Stomach smooth muscle (tissue), 2 donors: ENCODE measurements at regions not wholly inside any gene's neighbourhood (a gene's known extent, or its start where the extent isn't known, plus 50 kb on each side); places are given as distances from the start of the nearest gene placed in this dataset.
"Not testable (repeated sequence)": the region's sequence is repeated elsewhere in the genome, so short reads cannot be mapped to it uniquely, and the experiment has no call there.

Source experiments
- H3K27ac ChIP-seq: one replicate; pipeline ENCODE4 v1.7.0; 2013; ENCODE audit warnings: mild to moderate bottlenecking, low read length, inconsistent platforms
- H3K27me3 ChIP-seq, 2 donors: one replicate each; pipeline ENCODE4 v1.7.0; 2013; ENCODE audit warnings: low read length in 2 of 2; ENCODE audit not compliant: insufficient read depth in 2 of 2, control insufficient read depth in 1 of 2
- H3K36me3 ChIP-seq, 2 donors: one replicate each; pipeline ENCODE4 v1.7.0; 2013; ENCODE audit warnings: low read length in 2 of 2; ENCODE audit not compliant: control insufficient read depth in 2 of 2, insufficient read depth in 2 of 2
- H3K4me1 ChIP-seq: one replicate; pipeline ENCODE4 v1.7.0; 2013; ENCODE audit warnings: low read length; ENCODE audit not compliant: control insufficient read depth, insufficient read depth
- H3K4me3 ChIP-seq, 2 donors: one replicate each; pipeline ENCODE4 v1.7.0; 2013; ENCODE audit warnings: low read length in 2 of 2
- H3K9ac ChIP-seq, 2 donors: one replicate each; pipeline ENCODE4 v1.7.0; 2013; ENCODE audit warnings: low read length in 2 of 2, mild to moderate bottlenecking in 1 of 2
- H3K9me3 ChIP-seq, 2 donors: one replicate each; pipeline ENCODE4 v1.7.0; 2013; ENCODE audit warnings: low read length in 2 of 2; ENCODE audit not compliant: control insufficient read depth in 2 of 2
- donor health status: healthy.
- donor health status: Pancreatic carcinoma.

GRCh38 chr5:156042726-156043125 is 284.2 kb upstream of the SGCD start:
- H3K4me3 ChIP-seq = no peak overlapping the region
- H3K4me1 ChIP-seq = no peaks in the 10 kb centered on the region
- H3K27ac ChIP-seq = no peak overlapping the region
- peaks cover 0 to 4% of the 10 kb centered on the region in 2 donors for H3K9me3 ChIP-seq
- no peaks in the 10 kb centered on the region for H3K27me3 ChIP-seq
- no peaks in the 10 kb centered on the region for H3K36me3 ChIP-seq
- H3K9ac ChIP-seq = no peak overlapping the region

DNA sequence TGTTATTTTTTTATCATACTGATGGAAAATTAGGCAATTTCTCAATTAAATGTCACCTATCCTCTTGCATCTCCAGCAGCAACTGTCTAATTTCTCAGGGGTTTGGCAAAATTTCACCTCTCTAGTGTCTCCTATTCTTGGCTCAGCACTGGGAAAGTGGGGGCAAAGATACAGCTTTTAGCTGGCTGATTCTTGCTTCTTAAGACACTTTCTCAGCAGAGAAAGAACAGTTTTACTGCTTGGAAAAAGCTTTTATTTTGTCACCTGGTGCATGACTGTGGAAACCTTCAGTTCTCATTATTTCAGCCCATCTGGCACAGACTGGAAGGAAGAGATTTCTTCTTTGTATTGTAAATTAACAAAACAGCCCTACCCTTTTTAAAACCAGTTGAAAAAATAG is 283.6 kb upstream of the SGCD start:
- no peak overlapping the region for H3K27ac ChIP-seq
- no peaks in the 10 kb centered on the region for H3K36me3 ChIP-seq
- H3K9me3 ChIP-seq = peaks cover 0 to 4% of the 10 kb centered on the region in 2 donors
- H3K4me1 ChIP-seq = no peaks in the 10 kb centered on the region
- H3K4me3 ChIP-seq = no peak overlapping the region
- no peak overlapping the region for H3K9ac ChIP-seq
- no peaks in the 10 kb centered on the region for H3K27me3 ChIP-seq

GRCh38 chr5:156051972-156052371 is 275.0 kb upstream of the SGCD start:
- Histone ChIP-seq H3K27me3 (no peaks in the 10 kb centered on the region), H3K4me3 (no peak overlapping the region), H3K4me1 (peaks cover 4% of the 10 kb centered on the region), H3K27ac (no peak overlapping the region), H3K9ac (no peak overlapping the region), H3K9me3 (no peaks in the 10 kb centered on the region), H3K36me3 (no peaks in the 10 kb centered on the region)

DNA sequence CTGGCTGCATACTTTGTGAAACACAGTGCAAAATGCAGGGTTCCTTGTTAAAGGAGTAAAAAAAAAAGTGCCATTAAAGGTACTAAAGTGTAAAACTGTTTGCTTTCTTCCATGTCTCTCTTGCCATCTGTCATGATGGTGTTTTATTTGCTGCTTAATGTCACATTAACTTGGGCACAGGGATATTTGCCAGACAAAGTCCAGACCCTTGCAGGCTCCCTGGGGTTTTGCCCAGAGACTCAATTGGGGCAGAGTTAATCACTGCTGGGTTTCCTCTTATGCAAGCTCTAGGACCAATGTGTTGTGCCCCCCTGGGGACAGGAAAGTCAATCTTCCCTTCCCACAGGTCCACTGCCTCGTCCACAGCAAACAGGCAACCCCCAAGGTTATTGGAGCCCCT is 274.3 kb upstream of the SGCD start:
- Histone ChIP-seq H3K9ac (no peak overlapping the region), H3K27me3 (no peaks in the 10 kb centered on the region), H3K4me3 (no peak overlapping the region), H3K4me1 (peaks cover 4% of the 10 kb centered on the region), H3K27ac (no peak overlapping the region), H3K36me3 (no peaks in the 10 kb centered on the region), H3K9me3 (no peaks in the 10 kb centered on the region)

GRCh38 chr5:156053056-156053455 is 273.9 kb upstream of the SGCD start:
- H3K36me3 ChIP-seq = no peaks in the 10 kb centered on the region
- H3K9ac ChIP-seq = no peak overlapping the region
- peaks cover 4% of the 10 kb centered on the region for H3K4me1 ChIP-seq
- H3K27ac ChIP-seq = no peak overlapping the region
- no peaks in the 10 kb centered on the region for H3K27me3 ChIP-seq
- H3K4me3 ChIP-seq = no peak overlapping the region
- no peaks in the 10 kb centered on the region for H3K9me3 ChIP-seq

DNA sequence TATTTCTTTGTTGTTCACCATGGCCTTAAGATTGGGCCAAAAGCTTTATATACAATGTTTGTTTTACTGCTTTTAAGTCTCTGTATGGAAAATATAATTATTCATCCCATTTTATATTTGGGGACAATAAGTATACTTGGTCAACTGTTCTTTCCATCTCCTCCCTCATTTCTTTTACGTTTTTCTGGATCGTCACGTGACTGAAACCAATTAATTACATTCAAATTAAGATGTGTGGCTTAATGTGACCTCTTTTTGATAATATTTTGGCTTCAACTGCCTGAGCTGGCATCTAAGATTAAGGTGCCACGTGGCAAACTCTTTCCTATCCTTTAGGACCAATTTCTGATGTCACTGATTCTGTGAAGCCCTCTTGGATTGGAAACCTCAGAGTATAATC is 250.1 kb upstream of the SGCD start:
- H3K4me3 ChIP-seq = no peak overlapping the region
- H3K9ac ChIP-seq = no peak overlapping the region
- H3K36me3 ChIP-seq = no peaks in the 10 kb centered on the region

GRCh38 chr5:156087577-156088110 is 239.3 kb upstream of the SGCD start:
- H3K4me3 ChIP-seq = no peak overlapping the region
- H3K9me3 ChIP-seq = peaks cover 0 to 4% of the 10 kb centered on the region in 2 donors

More for the DNA sequence above, 250.1 kb upstream of the SGCD start:
- Histone ChIP-seq H3K4me1 (no peaks in the 10 kb centered on the region), H3K27me3 (no peaks in the 10 kb centered on the region), H3K9me3 (peaks cover 3 to 8% of the 10 kb centered on the region in 2 donors), H3K27ac (no peak overlapping the region)

DNA sequence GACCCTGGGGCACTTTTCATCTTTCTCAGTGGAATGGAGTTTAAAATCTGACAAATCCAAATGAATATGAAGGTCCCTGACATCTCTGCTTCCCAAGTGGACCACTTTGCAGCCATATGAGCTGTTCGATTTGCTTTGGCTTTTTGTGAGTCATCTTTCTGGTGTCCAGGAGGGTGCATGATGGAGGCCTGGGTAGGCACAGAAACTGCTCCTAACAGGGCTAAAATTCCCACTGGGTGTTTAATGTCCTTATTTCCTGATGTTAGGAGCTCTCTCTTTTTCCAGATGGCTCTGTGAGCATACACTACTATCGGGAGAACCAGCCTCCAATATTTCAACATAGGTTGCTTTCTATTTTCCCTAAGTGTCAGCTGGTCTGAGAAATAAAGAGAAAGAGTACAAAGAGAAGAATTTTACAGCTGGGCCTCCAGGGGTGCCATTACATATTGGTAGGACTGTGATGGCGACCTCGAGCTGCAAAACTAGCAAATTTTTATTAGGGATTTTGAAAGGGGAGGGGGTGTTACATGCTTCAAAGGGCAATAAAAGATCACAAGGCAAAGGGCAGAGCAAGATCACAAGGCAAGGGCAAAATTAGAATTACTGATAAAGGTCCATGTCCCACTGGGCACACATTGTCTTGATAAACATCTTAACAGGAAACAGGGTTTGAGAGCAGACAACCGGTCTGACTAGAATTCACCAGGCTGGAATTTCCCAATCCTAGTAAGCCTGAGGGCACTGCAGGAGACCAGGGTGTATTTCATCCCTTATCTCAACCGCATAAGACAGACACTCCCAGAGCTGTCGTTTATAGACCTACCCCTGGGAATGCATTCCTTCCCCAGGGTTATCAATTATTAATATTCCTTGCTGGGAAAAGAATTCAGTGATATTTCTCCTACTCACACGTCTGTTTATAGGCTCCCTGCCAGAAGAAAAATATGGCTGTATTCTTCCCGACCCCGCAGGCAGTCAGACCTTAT is 236.7 kb upstream of the SGCD start:
- H3K27me3 ChIP-seq, H3K4me1 ChIP-seq, H3K4me3 ChIP-seq, H3K9me3 ChIP-seq, H3K27ac ChIP-seq, H3K9ac ChIP-seq, H3K36me3 ChIP-seq: not testable (repeated sequence)

More at GRCh38 chr5:156087577-156088110, 239.3 kb upstream of the SGCD start:
- Histone ChIP-seq H3K27ac (no peak overlapping the region), H3K36me3 (no peaks in the 10 kb centered on the region), H3K27me3 (no peaks in the 10 kb centered on the region), H3K9ac (no peak overlapping the region), H3K4me1 (no peaks in the 10 kb centered on the region)

- H3K9me3 ChIP-seq = peaks cover 0 to 4% of the 10 kb centered on the region in 2 donors
- H3K36me3 ChIP-seq = no peaks in the 10 kb centered on the region
- H3K4me1 ChIP-seq = no peaks in the 10 kb centered on the region
- H3K27ac ChIP-seq = no peak overlapping the region
- no peak overlapping the region for H3K4me3 ChIP-seq
- no peak overlapping the region for H3K9ac ChIP-seq
- no peaks in the 10 kb centered on the region for H3K27me3 ChIP-seq
Measured at GRCh38 chr5:156093024-156093423, 233.9 kb upstream of the SGCD start.

DNA sequence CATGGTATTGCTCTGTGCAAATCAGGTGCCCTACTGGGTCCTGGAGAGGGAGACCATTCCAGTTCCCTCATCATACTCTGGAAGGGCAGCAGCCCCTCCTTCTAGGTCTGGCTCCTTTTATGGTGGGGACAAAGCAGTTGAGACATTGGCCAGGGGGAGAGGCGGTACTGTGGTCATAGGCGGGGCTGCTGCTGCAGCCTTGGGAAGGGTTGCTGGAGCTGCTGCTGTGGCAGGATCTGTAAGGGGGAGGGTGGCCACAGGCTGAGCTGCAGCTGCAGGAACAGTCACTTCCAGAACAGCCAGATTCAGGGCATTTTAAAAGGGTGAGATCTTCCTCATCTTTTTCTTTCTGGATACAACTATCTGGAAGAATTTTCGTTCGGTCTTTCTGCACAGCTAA is 233.0 kb upstream of the SGCD start:
- Histone ChIP-seq H3K9ac (no peak overlapping the region), H3K4me3 (no peak overlapping the region), H3K4me1 (no peaks in the 10 kb centered on the region), H3K36me3 (no peaks in the 10 kb centered on the region), H3K27me3 (no peaks in the 10 kb centered on the region), H3K27ac (no peak overlapping the region), H3K9me3 (peaks cover 0 to 4% of the 10 kb centered on the region in 2 donors)

DNA sequence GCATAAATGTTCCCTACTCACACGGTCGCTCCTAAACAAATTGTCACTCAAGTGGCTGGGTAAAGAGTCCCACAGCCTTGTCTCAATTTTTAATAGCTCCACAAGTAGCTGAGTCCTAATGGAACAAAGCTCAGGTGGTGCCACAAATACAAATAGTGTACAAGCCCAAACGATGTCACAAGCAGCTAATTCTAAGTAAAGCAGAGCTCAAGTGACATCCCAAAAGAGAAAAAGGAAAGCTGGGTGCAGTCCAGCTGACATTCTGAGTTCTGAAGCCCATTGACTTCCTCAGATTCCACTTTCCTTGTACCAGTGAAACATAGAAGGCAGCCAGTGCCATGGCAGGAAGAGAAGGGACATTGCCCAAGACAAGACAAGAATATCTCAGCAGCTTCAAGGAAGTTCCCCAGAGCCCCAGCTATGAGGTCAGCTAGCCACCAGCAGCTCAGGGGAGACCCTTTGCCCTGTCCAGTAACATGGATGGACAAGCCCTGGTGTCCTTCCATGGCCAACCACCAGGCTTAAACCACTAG is 231.2 kb upstream of the SGCD start:
- H3K4me3 ChIP-seq = no peak overlapping the region
- no peak overlapping the region for H3K9ac ChIP-seq
- no peaks in the 10 kb centered on the region for H3K36me3 ChIP-seq
- H3K27ac ChIP-seq = no peak overlapping the region
- H3K9me3 ChIP-seq = no peaks in the 10 kb centered on the region
- no peaks in the 10 kb centered on the region for H3K27me3 ChIP-seq
- H3K4me1 ChIP-seq = no peaks in the 10 kb centered on the region
